GM21529 (cell line): ENCODE measurements at regions not wholly inside any gene's neighbourhood (a gene's known extent, or its start where the extent isn't known, plus 50 kb on each side); places are given as distances from the start of the nearest gene placed in this dataset.

Experiments
- ATAC-seq: cut with Tn5 transposase; IDR thresholded peaks from one replicate; pipeline ENCODE4 v1.9.1; 2021; ENCODE audit not compliant: unreplicated experiment

GRCh38 chr4:32268863-32269262 lies 1548.7 kb downstream of the PCDH7 start:
- no peak for ATAC-seq

GRCh38 chr4:32290102-32290501 lies 1569.9 kb downstream of the PCDH7 start:
- no peak for ATAC-seq

- ATAC-seq, result no peak
These were observed 1598.8 kb downstream of the PCDH7 start for GRCh38 chr4:32318926-32319325.

- ATAC-seq, result no peak
These were observed 1601.3 kb downstream of the PCDH7 start for GRCh38 chr4:32321421-32321820.

- no peak for ATAC-seq
These were observed 1614.6 kb downstream of the PCDH7 start for GRCh38 chr4:32334759-32335158.

GRCh38 chr4:32337403-32337802 lies 1617.2 kb downstream of the PCDH7 start:
- ATAC-seq, result no peak

GRCh38 chr4:32340591-32340990 lies 1620.4 kb downstream of the PCDH7 start:
- no peak for ATAC-seq

- ATAC-seq, result no peak
These were observed 1621.2 kb downstream of the PCDH7 start for GRCh38 chr4:32341342-32341741.

- ATAC-seq, result no peak
These were observed 1621.9 kb downstream of the PCDH7 start for GRCh38 chr4:32342054-32342453.

- no peak for ATAC-seq
These were observed 1628.9 kb downstream of the PCDH7 start for GRCh38 chr4:32349026-32349425.

- no peak for ATAC-seq
These were observed 1654.0 kb downstream of the PCDH7 start for GRCh38 chr4:32374206-32374605.

- no peak for ATAC-seq
These were observed 1673.6 kb downstream of the PCDH7 start for GRCh38 chr4:32393806-32394205.

GRCh38 chr4:32394255-32394654 lies 1674.1 kb downstream of the PCDH7 start:
- ATAC-seq, result no peak

GRCh38 chr4:32396507-32397070 lies 1676.4 kb downstream of the PCDH7 start:
- ATAC-seq, result no peak

- ATAC-seq, result no peak
These were observed 1680.7 kb downstream of the PCDH7 start for GRCh38 chr4:32400870-32401269.

- ATAC-seq, result no peak
These were observed 1697.0 kb downstream of the PCDH7 start for GRCh38 chr4:32417113-32417704.

- no peak for ATAC-seq
These were observed 1703.1 kb downstream of the PCDH7 start for GRCh38 chr4:32423267-32423666.

- ATAC-seq, result no peak
These were observed 1705.1 kb downstream of the PCDH7 start for GRCh38 chr4:32425243-32425642.

- ATAC-seq, result no peak
These were observed 1707.4 kb downstream of the PCDH7 start for GRCh38 chr4:32427566-32427965.

- ATAC-seq, result no peak
These were observed 1709.0 kb downstream of the PCDH7 start for GRCh38 chr4:32429151-32429550.

- ATAC-seq, result no peak
These were observed 1715.1 kb downstream of the PCDH7 start for GRCh38 chr4:32435308-32435707.

GRCh38 chr4:32436816-32437215 lies 1716.6 kb downstream of the PCDH7 start:
- no peak for ATAC-seq

GRCh38 chr4:32440391-32440790 lies 1720.2 kb downstream of the PCDH7 start:
- ATAC-seq, result no peak
